PC-9 (cell line): ENCODE measurements at regions not wholly inside any gene's neighbourhood (a gene's known extent, or its start where the extent isn't known, plus 50 kb on each side); places are given as distances from the start of the nearest gene placed in this dataset.

ENCODE experiments used
- EZH2 ChIP-seq: fragments of 200-600 bp; sonication (generic); IDR thresholded peaks from 2 replicates; pipeline ENCODE4 v1.8.0; 2017; ENCODE audit warnings: antibody characterized with exemption, low read depth
- TF ChIP-seq, protein P1 (sequence below): fragments of 200-600 bp; sonication (generic); conservative IDR thresholded peaks from 2 replicates; pipeline ENCODE4 v1.6.1; 2017; ENCODE audit warnings: mixed run types, antibody characterized with exemption, mild to moderate bottlenecking, moderate library complexity

DNA sequence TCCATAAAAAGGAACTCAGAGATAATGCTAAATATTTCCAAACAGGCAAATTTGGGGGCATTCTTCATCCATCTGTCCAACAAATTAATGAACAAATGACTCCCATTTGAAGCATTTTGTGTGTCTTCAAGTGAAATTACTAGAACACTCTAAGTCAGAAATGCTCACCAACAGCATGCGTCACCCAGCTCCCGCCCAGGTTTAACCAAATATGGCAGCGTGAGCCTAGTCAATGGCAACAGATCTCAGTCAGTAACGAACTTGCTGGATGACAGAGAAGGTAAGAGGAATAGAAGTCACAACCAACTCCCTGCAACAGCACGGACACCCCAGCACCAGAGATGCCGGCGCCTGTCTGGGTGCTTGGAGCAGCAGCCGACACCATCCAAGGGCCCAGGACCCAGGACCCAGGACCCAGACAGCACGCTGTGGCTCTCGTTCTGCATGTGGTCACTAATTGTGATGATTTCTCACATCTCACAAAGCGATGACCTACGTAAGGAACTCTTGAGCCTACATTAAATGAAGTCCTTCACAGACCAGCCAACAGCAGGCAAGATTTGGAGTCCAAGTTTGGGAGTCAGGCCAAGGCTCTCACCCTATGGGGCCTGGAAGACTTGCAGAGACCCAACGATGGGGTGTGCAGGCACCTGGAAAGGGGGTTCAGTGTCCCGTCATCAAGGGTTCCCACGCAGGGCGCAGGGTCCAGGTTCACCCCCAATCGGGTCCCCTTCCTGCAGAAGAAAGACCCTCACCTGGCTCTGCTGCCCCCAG is 556.9 kb downstream of the BRD1 start:
- TF ChIP-seq, protein P1, sequence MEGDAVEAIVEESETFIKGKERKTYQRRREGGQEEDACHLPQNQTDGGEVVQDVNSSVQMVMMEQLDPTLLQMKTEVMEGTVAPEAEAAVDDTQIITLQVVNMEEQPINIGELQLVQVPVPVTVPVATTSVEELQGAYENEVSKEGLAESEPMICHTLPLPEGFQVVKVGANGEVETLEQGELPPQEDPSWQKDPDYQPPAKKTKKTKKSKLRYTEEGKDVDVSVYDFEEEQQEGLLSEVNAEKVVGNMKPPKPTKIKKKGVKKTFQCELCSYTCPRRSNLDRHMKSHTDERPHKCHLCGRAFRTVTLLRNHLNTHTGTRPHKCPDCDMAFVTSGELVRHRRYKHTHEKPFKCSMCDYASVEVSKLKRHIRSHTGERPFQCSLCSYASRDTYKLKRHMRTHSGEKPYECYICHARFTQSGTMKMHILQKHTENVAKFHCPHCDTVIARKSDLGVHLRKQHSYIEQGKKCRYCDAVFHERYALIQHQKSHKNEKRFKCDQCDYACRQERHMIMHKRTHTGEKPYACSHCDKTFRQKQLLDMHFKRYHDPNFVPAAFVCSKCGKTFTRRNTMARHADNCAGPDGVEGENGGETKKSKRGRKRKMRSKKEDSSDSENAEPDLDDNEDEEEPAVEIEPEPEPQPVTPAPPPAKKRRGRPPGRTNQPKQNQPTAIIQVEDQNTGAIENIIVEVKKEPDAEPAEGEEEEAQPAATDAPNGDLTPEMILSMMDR = no peak
- no peak for TF ChIP-seq EZH2
